NCI-H1105 treated with DMSO at 0.1 percent for 48 hours (cell line): ENCODE measurements at regions not wholly inside any gene's neighbourhood (a gene's known extent, or its start where the extent isn't known, plus 50 kb on each side); places are given as distances from the start of the nearest gene placed in this dataset.

ENCODE experiments used
- DNase-seq: peaks from one replicate; lab custom pipeline; 2025; lab: John Stamatoyannopoulos, UW

- no peak for DNase-seq
Observed at GRCh38 chr2:165033402-165033801, 78.1 kb upstream of the SLC38A11 start.

GRCh38 chr2:165032559-165032958 lies 77.2 kb upstream of the SLC38A11 start:
- DNase-seq, result no peak

DNA sequence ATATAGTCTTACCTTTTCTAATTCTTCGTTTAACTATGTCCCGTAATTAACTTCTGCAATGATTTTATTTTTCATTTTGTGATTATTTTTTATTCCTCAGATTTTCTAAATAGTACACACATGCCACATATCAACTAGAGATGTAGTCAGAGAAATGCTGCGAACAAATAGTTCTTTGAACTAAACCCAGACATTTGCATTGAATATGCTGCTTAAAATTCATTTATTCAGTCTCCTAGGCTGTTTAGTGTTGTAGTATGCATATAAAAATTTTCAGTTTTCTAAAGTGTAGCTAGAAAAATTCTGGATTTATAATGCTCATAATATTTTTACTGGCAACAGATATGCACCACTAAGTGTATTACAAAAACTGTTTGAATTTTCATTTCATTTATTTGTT lies 68.9 kb upstream of the SLC38A11 start:
- no peak for DNase-seq

DNA sequence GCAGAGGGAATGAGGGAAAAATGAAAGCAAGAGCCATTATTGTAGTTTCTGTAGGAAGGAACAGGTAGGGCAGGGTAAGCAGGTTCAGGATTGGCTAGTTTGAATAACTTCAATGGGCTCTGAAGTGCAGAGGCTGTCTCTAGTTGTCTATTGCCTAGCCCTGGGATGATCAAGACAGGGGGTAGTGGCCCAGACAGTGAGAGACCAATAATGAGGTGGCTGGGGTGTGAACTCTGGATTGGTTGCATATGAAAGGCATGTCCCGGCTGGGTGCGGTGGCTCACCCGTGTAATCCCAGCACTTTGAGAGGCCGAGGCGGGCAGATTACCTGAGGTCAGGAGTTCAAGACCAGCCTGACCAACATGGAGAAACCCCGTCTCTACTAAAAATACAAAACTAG lies 67.5 kb upstream of the SLC38A11 start:
- no peak for DNase-seq

DNA sequence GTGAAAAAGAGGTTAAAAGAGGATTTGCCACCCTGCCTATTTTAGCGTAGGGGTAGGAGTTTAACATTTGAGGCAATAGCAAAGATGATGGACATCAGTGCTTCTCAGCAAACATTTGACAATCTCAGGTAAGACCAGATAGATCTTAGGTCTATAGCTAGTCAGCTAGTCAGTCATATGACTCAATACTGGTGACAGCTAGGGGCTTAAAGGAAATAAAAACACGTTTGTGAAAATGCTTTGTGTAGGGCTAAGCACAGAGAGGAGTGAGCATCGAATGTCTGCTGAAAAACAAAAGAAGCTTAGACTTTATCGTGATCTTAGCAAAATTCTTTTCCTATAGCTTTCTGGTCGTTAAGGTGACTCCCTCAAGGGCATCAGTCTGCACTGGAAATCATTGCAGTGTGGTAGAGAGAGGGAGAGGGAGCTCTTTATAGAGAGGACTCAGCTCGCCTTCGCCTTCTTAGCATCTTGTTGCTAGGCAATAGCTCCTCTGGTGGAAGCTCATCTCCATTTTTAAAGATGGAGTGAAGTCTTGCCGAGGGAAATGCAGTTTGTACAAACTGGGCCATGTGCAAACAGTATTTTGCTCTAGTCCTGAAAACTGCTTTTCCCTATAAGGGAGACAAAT lies 62.8 kb upstream of the SLC38A11 start:
- peak; percentile 35 for DNase-seq

DNA sequence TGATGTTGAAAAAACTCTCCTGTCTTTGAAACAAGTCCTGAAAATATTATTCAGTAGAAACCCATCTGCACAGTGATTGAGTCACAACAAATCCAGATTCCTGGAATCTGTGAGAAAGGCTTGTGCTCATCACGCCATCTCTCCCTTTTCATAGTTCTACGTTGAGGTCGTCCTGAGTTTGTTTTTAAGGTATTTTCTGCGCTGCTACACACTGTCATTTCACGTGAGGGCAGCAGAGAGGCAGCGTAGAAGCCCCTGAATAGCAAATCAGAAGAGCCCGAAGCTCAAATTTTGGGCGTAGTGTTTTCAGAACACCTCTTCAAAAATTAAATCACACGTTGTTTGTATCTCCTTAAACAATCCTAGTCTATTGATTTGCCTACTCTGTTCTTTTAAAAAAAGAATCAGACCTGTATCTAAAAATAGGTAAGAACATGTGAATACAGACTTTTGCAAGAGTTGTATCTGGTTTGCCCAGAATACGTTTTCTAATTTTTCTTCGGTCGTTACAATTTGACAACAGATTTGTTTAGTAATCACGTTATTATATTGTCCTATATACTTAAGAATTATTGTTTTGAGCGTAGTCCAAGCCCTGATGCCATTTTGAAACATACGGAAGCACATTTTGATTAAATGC lies 61.6 kb upstream of the SLC38A11 start:
- DNase-seq, result peak; percentile 86

DNA sequence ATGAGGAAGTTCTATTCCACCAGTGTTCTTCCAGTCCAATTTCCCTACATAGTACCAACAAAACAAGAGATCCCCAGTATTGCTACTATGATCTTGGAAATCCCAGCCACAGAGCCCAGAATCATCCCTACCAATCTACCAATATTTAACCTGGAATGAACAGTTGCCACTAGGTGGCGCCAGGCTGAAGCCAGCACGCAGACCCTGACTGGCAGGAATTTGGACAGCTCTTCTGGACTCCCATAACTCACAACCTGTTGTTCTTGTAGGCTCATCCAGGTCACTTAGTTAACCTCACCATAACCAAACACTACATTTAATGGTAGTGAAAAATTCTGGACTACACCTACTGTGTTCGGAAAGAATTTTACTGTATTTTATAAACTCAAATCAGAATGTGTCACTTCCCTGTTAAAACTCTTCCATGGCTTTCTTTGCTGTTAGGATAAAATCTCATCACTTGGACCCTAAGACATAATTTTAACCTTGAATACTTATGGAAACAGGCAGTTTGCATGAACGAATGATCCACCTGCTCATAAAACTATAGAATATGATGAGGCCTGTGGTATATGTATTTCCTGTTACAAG lies 59.8 kb upstream of the SLC38A11 start:
- DNase-seq, result peak; percentile 68

DNA sequence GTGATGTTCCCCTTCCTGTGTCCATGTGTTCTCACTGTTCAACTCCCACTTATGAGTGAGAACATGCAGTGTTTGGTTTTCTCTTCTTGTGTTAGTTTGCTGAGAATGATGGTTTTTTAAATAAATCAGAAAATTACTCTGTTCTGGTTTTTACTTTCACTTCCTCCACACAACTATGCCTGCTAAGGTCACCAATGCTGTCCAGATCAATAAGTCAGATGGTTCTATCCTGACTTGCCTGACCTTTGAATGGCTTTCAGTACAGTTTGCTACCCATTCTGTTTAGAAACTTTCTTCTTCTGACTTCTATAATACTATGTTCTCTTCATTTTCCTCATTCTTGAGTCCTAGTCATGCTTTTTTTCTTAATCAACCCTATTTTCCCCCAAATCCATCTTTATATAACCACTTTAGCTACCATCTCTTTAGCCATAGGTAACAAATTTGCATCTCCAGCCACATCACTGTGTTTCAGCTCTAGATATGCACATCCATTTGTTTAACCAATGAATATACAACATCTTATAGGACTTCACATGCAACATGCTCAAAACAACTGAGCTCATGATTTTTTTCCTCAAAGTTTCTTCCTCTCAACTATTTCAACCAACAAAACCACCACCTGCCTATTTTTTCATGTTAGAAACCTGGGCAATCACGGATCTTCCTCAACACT lies 58.8 kb upstream of the SLC38A11 start:
- no peak for DNase-seq

- no peak for DNase-seq
Observed at GRCh38 chr2:165011199-165011598, 55.9 kb upstream of the SLC38A11 start.

DNA sequence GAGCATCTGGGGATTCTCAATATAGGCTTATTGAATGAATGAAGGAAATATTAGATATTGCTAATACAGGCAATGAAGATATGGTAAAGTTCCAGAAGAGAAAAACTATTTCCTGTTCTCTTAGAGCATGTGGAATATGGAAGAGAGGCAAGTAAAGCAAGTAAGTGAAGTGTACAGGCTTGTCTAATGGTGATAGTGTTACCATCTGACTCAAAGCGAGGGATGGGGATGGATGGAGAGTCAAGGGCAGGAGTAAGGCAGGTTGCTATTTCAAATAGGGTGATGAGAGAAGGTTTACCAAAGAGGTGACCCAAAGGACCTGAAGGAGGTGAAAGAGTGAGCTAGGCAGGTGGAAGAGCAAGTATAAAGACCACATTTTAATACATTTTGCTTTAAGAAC lies 55.2 kb upstream of the SLC38A11 start:
- no peak for DNase-seq

DNA sequence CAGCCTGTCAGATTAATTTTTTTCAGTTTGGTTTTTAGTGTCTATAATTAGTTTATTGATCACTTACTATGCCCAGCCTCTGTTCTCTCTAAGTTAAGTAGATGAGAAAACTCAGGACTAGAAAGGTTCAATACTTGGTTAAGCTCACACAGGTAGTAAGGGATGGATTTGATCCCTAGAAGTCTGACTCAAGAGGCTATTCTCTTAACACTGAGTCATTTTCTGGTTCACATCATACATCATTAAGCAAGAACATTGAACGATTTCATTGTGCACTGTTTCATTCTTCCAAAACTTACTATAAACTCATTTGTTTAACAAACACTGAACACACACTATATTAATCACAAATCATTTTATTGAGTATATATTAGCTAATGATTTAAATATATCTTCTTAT lies 54.1 kb upstream of the SLC38A11 start:
- DNase-seq, result no peak

DNA sequence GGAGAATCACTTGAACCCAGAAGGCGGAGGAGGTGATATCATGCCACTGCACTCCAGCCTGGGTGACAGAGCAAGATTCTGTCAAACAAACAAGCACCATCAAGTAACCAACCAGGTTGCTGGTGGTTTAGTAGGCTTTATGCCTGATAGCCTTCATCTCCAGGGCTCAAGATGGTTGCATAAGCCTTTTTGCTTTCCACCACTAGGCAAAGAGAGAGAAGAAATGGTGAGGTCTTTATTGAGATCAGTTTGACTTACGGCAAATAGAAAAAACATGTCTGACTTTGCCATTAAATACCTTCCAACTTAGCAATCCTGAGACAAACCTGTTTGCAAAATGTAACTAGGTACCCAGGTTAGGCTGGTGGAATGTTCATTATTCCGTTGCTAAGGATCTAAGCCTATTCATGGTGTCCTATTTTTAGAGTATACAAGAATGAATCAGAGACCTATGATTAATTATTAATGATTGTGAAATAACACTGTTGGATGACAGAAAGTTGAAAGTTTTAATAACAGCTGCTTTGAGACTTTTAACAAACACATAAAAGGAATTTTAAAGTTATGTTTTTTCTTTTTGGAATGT lies 53.5 kb upstream of the SLC38A11 start:
- no peak for DNase-seq

DNA sequence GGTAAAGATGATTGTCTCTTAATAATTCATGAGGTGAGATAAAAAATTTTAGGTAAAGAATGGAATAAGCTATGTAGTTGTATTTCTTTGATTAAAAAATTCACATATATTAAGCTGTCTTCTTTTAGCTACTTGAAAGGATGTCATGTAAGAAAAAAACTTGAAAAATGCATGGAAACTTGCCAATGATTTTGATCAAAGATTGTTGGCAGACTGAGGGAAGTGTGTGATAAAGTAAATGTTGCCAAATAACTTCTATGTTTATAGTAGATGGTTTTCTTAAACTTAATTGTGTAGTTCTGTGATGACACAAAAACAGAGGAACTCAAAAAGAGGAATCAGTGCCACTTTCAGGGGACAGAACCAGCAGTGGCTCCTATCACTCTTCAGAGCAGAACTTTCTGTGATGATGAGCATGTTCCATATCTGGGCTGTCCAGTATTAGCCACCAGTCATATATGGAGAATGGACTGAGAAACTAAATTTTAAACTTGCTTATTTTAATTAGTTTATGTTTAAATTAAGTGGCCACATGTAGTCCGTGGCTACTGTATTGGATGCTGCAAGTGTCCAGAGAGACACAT lies 51.9 kb upstream of the SLC38A11 start:
- no peak for DNase-seq
